AG09319 (cell line): ENCODE measurements at regions not wholly inside any gene's neighbourhood (a gene's known extent, or its start where the extent isn't known, plus 50 kb on each side); places are given as distances from the start of the nearest gene placed in this dataset.

Experiments used
- DNase-seq: peaks from one replicate; pipeline ENCODE4 v3.0.0-alpha.2; 2010; ENCODE audit warnings: low read depth; ENCODE audit errors: extremely low read depth
- CTCF ChIP-seq: IDR thresholded peaks from 2 replicates; pipeline ENCODE4 v1.5.1; 2011; ENCODE audit warnings: low read depth, mild to moderate bottlenecking, inconsistent platforms, low read length, moderate library complexity

DNA sequence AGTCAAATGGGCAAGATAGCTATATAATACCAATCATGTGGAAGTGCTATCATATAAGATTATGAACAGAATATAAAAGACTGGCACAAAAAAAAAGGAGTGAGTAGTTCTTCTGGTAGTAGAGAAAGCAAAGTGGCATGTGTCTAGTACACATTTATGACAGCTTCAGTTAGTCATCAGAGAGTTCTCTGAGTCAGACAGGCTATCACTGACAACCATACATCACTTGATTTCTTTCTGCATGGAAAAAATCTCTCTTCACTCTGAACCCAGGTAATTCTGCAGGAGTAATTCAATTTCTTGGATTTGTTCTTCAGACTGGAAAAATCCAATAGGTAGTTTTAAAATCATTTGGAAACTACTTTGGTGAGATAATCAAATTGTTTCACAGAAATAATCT is 286.8 kb upstream of the ANO3 start:
- no peak for TF ChIP-seq CTCF
- no peak for DNase-seq

GRCh38 chr11:26048271-26048670 is 283.7 kb upstream of the ANO3 start:
- DNase-seq = no peak
- no peak for TF ChIP-seq CTCF

DNA sequence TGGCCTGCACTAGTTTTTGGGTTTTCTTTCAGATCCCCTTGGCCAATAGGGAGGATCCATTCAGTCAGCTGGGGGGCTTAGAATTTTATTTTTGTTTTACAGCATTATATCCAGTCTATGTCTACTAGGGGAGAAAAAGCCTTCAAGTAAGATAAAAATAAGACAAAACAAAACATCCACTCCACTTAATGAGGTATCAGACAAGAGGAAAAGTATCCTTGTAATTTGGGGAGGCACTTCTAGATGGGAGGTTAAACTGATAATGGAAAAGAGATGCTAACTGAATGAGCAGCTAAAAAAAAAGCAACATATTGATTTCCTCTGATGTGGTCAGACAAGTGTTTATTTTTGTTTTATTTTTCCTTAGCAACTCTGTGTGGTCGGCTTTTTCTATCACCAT is 278.0 kb upstream of the ANO3 start:
- TF ChIP-seq CTCF = no peak
- DNase-seq = no peak

GRCh38 chr11:26062660-26063059 is 269.3 kb upstream of the ANO3 start:
- no peak for DNase-seq
- no peak for TF ChIP-seq CTCF

GRCh38 chr11:26063915-26064314 is 268.0 kb upstream of the ANO3 start:
- TF ChIP-seq CTCF = no peak

DNA sequence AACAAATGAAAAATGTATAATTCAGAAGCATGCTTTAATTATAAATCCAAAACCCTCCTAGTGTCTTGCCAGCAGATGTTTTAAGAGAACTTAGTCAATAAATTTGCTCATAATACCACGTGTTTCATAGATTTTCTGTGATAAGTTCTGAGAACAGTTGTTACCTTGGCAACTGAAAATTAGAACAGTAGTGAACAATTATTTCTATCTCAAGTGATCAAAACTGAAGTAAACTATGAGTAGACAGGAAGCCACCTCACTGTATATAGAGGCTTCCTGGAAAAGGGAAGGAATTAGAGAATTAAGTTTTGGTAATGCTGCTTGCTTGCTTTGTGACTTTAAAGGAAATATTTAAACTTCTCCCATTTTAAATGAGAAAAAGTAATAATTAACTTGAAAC is 266.0 kb upstream of the ANO3 start:
- no peak for DNase-seq
- no peak for TF ChIP-seq CTCF

More at GRCh38 chr11:26063915-26064314, 268.0 kb upstream of the ANO3 start:
- DNase-seq = no peak

- DNase-seq = no peak
- TF ChIP-seq CTCF = no peak
Observed at GRCh38 chr11:26070714-26071380, 261.1 kb upstream of the ANO3 start.
